IMR-90 (cell line): ENCODE measurements at regions not wholly inside any gene's neighbourhood (a gene's known extent, or its start where the extent isn't known, plus 50 kb on each side); places are given as distances from the start of the nearest gene placed in this dataset.
A peak's percentile ranks its signal among the peaks of the same experiment; 100 is the strongest.

Experiments
- ATAC-seq: fragments of 200-7000 bp; cut with Tn5 transposase; 2 replicates; pipeline ENCODE4 v1.9.1; 2020; ENCODE audit warnings: low read depth, mild to moderate bottlenecking, moderate library complexity
- BruUV-seq: library from RNA; stranded (reverse); fragments of 400-500 nt; replicated peaks from 2 replicates; lab custom pipeline; 2021; lab: Mats Ljungman, UMichigan
- CTCF ChIA-PET: fragments of 300-600 bp; formaldehyde crosslinking; extraction: SDS; loops from one replicate; lab custom pipeline; 2021; ENCODE audit warnings: antibody characterized with exemption; lab: Yijun Ruan, JAX
- POLR2A ChIA-PET: fragments of 300-600 bp; sonication (Branson Sonifier 250); formaldehyde crosslinking; loops from one replicate; lab custom pipeline; 2022; ENCODE audit warnings: antibody characterized with exemption; ENCODE audit not compliant: unreplicated experiment; lab: Charles Lee
- DNase-seq: peaks from one replicate; pipeline ENCODE4 v3.0.0; 2013
- H2AFZ ChIP-seq: replicated peaks from 2 replicates; pipeline ENCODE3; 2013; ENCODE audit warnings: low read length, mild to moderate bottlenecking; ENCODE audit not compliant: poor library complexity
- H2AK5ac ChIP-seq: 2 replicates; pipeline ENCODE4 v1.6.1; 2013; ENCODE audit warnings: low read depth, low read length, inconsistent platforms
- H2AK9ac ChIP-seq: replicated peaks from 2 replicates; pipeline ENCODE3; 2013; ENCODE audit warnings: mild to moderate bottlenecking, low read depth, low read length, moderate library complexity; ENCODE audit not compliant: poor library complexity
- H2BK120ac ChIP-seq: 2 replicates; pipeline ENCODE4 v1.6.1; 2013; ENCODE audit warnings: low read depth, low read length, inconsistent platforms
- H2BK15ac ChIP-seq: 3 replicates; pipeline ENCODE4 v1.6.1; 2013; ENCODE audit warnings: low read depth, low read length, inconsistent platforms
- H2BK20ac ChIP-seq: 2 replicates; pipeline ENCODE4 v1.6.1; 2013; ENCODE audit warnings: low read depth, mild to moderate bottlenecking, inconsistent platforms, low read length, moderate library complexity
- H2BK5ac ChIP-seq: 2 replicates; pipeline ENCODE4 v1.6.1; 2013; ENCODE audit warnings: mild to moderate bottlenecking, low read depth, low read length, inconsistent platforms; ENCODE audit not compliant: poor library complexity, severe bottlenecking
- H3K14ac ChIP-seq: replicated peaks from 2 replicates; pipeline ENCODE4 v1.6.1; 2013; ENCODE audit warnings: low read depth, low read length, inconsistent platforms
- H3K18ac ChIP-seq: 2 replicates; pipeline ENCODE4 v1.6.1; 2013; ENCODE audit warnings: low read depth, low read length, control low read depth
- H3K23ac ChIP-seq: 2 replicates; pipeline ENCODE4 v1.6.1; 2013; ENCODE audit warnings: low read depth, low read length, inconsistent platforms
- H3K27ac ChIP-seq: 2 replicates; pipeline ENCODE4 v1.5.1; 2013; ENCODE audit warnings: mild to moderate bottlenecking, control low read depth, low read length; ENCODE audit not compliant: insufficient read depth
- H3K27me3 ChIP-seq: 2 replicates; pipeline ENCODE4 v1.6.1; 2013; ENCODE audit warnings: low read length; ENCODE audit not compliant: control insufficient read depth, insufficient read depth
- H3K36me3 ChIP-seq: 2 replicates; pipeline ENCODE4 v1.6.1; 2013; ENCODE audit warnings: low read length, mixed read lengths; ENCODE audit not compliant: control insufficient read depth, insufficient read depth
- H3K4ac ChIP-seq: 2 replicates; pipeline ENCODE4 v1.6.1; 2013; ENCODE audit warnings: low read depth, low read length, inconsistent platforms
- H3K4me1 ChIP-seq: 2 replicates; pipeline ENCODE4 v1.6.1; 2013; ENCODE audit warnings: low read length, mixed read lengths; ENCODE audit not compliant: control insufficient read depth, insufficient read depth
- H3K4me2 ChIP-seq: 2 replicates; pipeline ENCODE4 v1.6.1; 2013; ENCODE audit warnings: low read depth, mild to moderate bottlenecking, control low read depth, low read length, moderate library complexity
- H3K4me3 ChIP-seq: 2 replicates; pipeline ENCODE4 v1.5.1; 2013; ENCODE audit warnings: low read depth, mild to moderate bottlenecking, control low read depth, low read length, moderate library complexity; ENCODE audit not compliant: insufficient read depth
- H3K56ac ChIP-seq: 2 replicates; pipeline ENCODE4 v1.6.1; 2013; ENCODE audit warnings: low read length, inconsistent platforms; ENCODE audit not compliant: insufficient read depth; ENCODE audit errors: extremely low read depth
- H3K79me1 ChIP-seq, 2 experiments: 2 replicates each; pipeline ENCODE4 v1.6.1; 2013; ENCODE audit warnings: low read length in 2 of 2, inconsistent platforms in 1 of 2, low read depth in 1 of 2
- H3K9ac ChIP-seq: 2 replicates; pipeline ENCODE4 v1.6.1; 2013; ENCODE audit warnings: low read depth, low read length, control low read depth
- H3K9me1 ChIP-seq: 2 replicates; pipeline ENCODE4 v1.6.1; 2013; ENCODE audit warnings: low read length, inconsistent platforms; ENCODE audit not compliant: insufficient read depth
- H3K9me3 ChIP-seq: 2 replicates; pipeline ENCODE4 v1.6.1; 2013; ENCODE audit warnings: low read length; ENCODE audit not compliant: control insufficient read depth, insufficient read depth
- H4K20me1 ChIP-seq: 2 replicates; pipeline ENCODE4 v1.6.1; 2013; ENCODE audit warnings: low read length, inconsistent platforms; ENCODE audit not compliant: insufficient read depth
- H4K5ac ChIP-seq: 2 replicates; pipeline ENCODE4 v1.6.1; 2013; ENCODE audit warnings: mild to moderate bottlenecking, low read depth, low read length, control low read depth
- H4K8ac ChIP-seq, 2 experiments: 2 replicates each; pipeline ENCODE4 v1.6.1; 2013; ENCODE audit warnings: low read depth in 2 of 2, low read length in 2 of 2, control low read depth in 1 of 2, inconsistent platforms in 1 of 2
- H4K91ac ChIP-seq: 2 replicates; pipeline ENCODE4 v1.6.1; 2013; ENCODE audit warnings: low read depth, low read length, inconsistent platforms; ENCODE audit not compliant: insufficient read depth
- BHLHE40 ChIP-seq: fragments of 150-350 bp; IDR thresholded peaks from 2 replicates; pipeline ENCODE4 v1.6.1; 2016; ENCODE audit warnings: mild to moderate bottlenecking, low read depth, low read length
- RAD21 ChIP-seq: IDR thresholded peaks from 2 replicates; pipeline ENCODE4 v1.6.1; 2012; ENCODE audit warnings: low read length, improper control_type of control experiment
- RCOR1 ChIP-seq: IDR thresholded peaks from 2 replicates; pipeline ENCODE4 v1.6.1; 2012; ENCODE audit warnings: mild to moderate bottlenecking, low read length, improper control_type of control experiment; ENCODE audit not compliant: insufficient replicate concordance
- SMC3 ChIP-seq: fragments of 150-350 bp; IDR thresholded peaks from 2 replicates; pipeline ENCODE4 v1.6.1; 2016; ENCODE audit warnings: low read depth, mild to moderate bottlenecking, antibody characterized with exemption, low read length, moderate library complexity
- USF2 ChIP-seq: fragments of 150-350 bp; IDR thresholded peaks from 2 replicates; pipeline ENCODE4 v1.6.1; 2017; ENCODE audit warnings: mild to moderate bottlenecking, antibody characterized with exemption, low read length, low read depth
- WGBS, 2 experiments: methylation state at CpG; one replicate each; pipeline versions ENCODE4 v1.1.5 to v1.1.7; 2013; ENCODE audit warnings: missing lambda C conversion rate in 2 of 2; ENCODE audit not compliant: insufficient read length in 1 of 2; ENCODE audit errors: extremely low coverage in 2 of 2; 5-methylcytosine and 5-hydroxymethylcytosine counted together
- dilution Hi-C: fragments of 300-500 bp; cut with HindIII; formaldehyde crosslinking; loops from one replicate; pipeline ENCODE4 v1.14.3; 2018; ENCODE audit warnings: low sequenced_read_pairs; ENCODE audit not compliant: unreplicated experiment
- in situ Hi-C: fragments of 300-500 bp; cut with MboI; formaldehyde crosslinking; loops from 3 replicates; pipeline ENCODE4 v1.14.3; 2019; ENCODE audit warnings: low sequenced_read_pairs, inconsistent platforms, mixed read lengths
- intact Hi-C: fragments of 100-400 bp; cut with micrococcal nuclease; formaldehyde crosslinking; loops from 2 replicates; pipeline ENCODE4 v1.10.0; 2022

- H3K4me3 ChIP-seq, result no peak overlapping the region
- no peak overlapping the region for H4K91ac ChIP-seq
- H3K36me3 ChIP-seq, result no peaks in the 10 kb centered on the region
- no peak overlapping the region for H4K8ac ChIP-seq
- no peak overlapping the region for H3K9ac ChIP-seq
- in situ Hi-C loops, result no loop called here
- H3K4ac ChIP-seq, result no peak overlapping the region
- DNase-seq (peak; percentile 72), ATAC-seq (no peak)
- H2BK120ac ChIP-seq, result no peak overlapping the region
- no peak overlapping the region for H2AFZ ChIP-seq
- CTCF ChIA-PET, result no interaction called here
- H3K4me1 ChIP-seq, result peaks cover 12% of the 10 kb centered on the region
- no peak overlapping the region for H3K18ac ChIP-seq
- H2BK20ac ChIP-seq, result no peak overlapping the region
- WGBS, 2 experiments, result 83% methylated on average over 1 of the region's 5 CpGs; no CpG with 5 or more reads in 1 of the 2 experiments
- H2AK5ac ChIP-seq, result no peak overlapping the region
- no peak overlapping the region for H2AK9ac ChIP-seq
- no TSS peak for BruUV-seq
- no peak overlapping the region for H3K14ac ChIP-seq
- H3K23ac ChIP-seq, result no peak overlapping the region
- peaks cover 4% of the 10 kb centered on the region; the same call in 1 of the 2 replicates for H3K9me1 ChIP-seq
- H3K79me1 ChIP-seq, result no peaks in the 10 kb centered on the region
- no peak overlapping the region for H3K27ac ChIP-seq
- peaks cover 3% of the 10 kb centered on the region; the same call in 1 of the 2 replicates for H4K20me1 ChIP-seq
- peak overlapping the region; percentile 3; the same call in 1 of the 2 replicates for H3K4me2 ChIP-seq
- no peaks in the 10 kb centered on the region for H3K27me3 ChIP-seq
- no peak overlapping the region for H3K56ac ChIP-seq
- H4K5ac ChIP-seq, result no peak overlapping the region
- H2BK5ac ChIP-seq, result no peak overlapping the region
- dilution Hi-C loops, result no loop called here
- H3K9me3 ChIP-seq, result no peaks in the 10 kb centered on the region; the same call in 1 of the 2 replicates
- POLR2A ChIA-PET, result no interaction called here
- no peak for TF ChIP-seq USF2
- no peak for TF ChIP-seq BHLHE40
- TF ChIP-seq RAD21, result no peak
- TF ChIP-seq RCOR1, result no peak
- no peak for TF ChIP-seq SMC3
- intact Hi-C loops, result no loop called here
- no peak overlapping the region for H2BK15ac ChIP-seq
Observed at GRCh38 chr13:44317752-44318151, 55.9 kb upstream of the SERP2 start.
